WTC11 (cell line): ENCODE measurements at regions not wholly inside any gene's neighbourhood (a gene's known extent, or its start where the extent isn't known, plus 50 kb on each side); places are given as distances from the start of the nearest gene placed in this dataset.

ENCODE experiments used
- ATAC-seq: fragments of 200-7000 bp; cut with Tn5 transposase; 2 replicates; pipeline ENCODE4 v1.10.0; 2021; ENCODE audit warnings: mild to moderate bottlenecking, moderate library complexity
- CTCF ChIA-PET: fragments of 300-600 bp; sonication (Branson Sonifier 250); formaldehyde crosslinking; loops from one replicate; lab custom pipeline; 2021; ENCODE audit warnings: antibody characterized with exemption; lab: Charles Lee
- POLR2A ChIA-PET: fragments of 350-600 bp; sonication (Branson Sonifier 250); formaldehyde crosslinking; loops from one replicate; lab custom pipeline; 2021; ENCODE audit warnings: antibody characterized with exemption; lab: Charles Lee
- DNase-seq: peaks from one replicate; pipeline ENCODE4 v3.0.0; 2021; ENCODE audit warnings: low spot score
- H3K27ac Mint-ChIP-seq: 2 replicates; pipeline ENCODE4 v1.8.0; 2021; ENCODE audit warnings: mixed read lengths
- H3K27me3 Mint-ChIP-seq: 2 replicates; pipeline ENCODE4 v1.8.0; 2021; ENCODE audit warnings: low read depth, mild to moderate bottlenecking, moderate library complexity, mixed read lengths
- H3K36me3 Mint-ChIP-seq: 2 replicates; pipeline ENCODE4 v1.8.0; 2021; ENCODE audit warnings: mixed read lengths
- H3K4me1 Mint-ChIP-seq: 2 replicates; pipeline ENCODE4 v1.8.0; 2022; ENCODE audit warnings: mixed read lengths
- H3K4me3 Mint-ChIP-seq: 2 replicates; pipeline ENCODE4 v1.8.0; 2021; ENCODE audit warnings: mild to moderate bottlenecking, moderate library complexity, mixed read lengths
- H3K9me3 Mint-ChIP-seq: 2 replicates; pipeline ENCODE4 v1.8.0; 2021; ENCODE audit warnings: mixed read lengths
- AR ChIP-seq: fragments of 250-450 bp; sonication (Bioruptor Pico); IDR thresholded peaks from 2 replicates; pipeline ENCODE4 v1.9.0; 2021; ENCODE audit warnings: mild to moderate bottlenecking
- NFATC4 ChIP-seq: fragments of 250-450 bp; sonication (Bioruptor Pico); IDR thresholded peaks from 2 replicates; pipeline ENCODE4 v1.9.0; 2021; ENCODE audit warnings: mild to moderate bottlenecking
- SP1 ChIP-seq: sonication (generic); formaldehyde crosslinking; conservative IDR thresholded peaks from 2 replicates; pipeline ENCODE4 v1.8.1; 2022; ENCODE audit warnings: missing genetic modification reagents
- TCF7 ChIP-seq: sonication (generic); formaldehyde crosslinking; IDR thresholded peaks from 2 replicates; pipeline ENCODE4 v1.8.0; 2022; ENCODE audit warnings: mild to moderate bottlenecking, low read depth, missing genetic modification reagents, moderate library complexity
- TEAD1 ChIP-seq: sonication (generic); formaldehyde crosslinking; IDR thresholded peaks from 2 replicates; pipeline ENCODE4 v1.8.0; 2022; ENCODE audit warnings: mild to moderate bottlenecking, missing genetic modification reagents
- ZBTB21 ChIP-seq: sonication (generic); formaldehyde crosslinking; IDR thresholded peaks from 2 replicates; pipeline ENCODE4 v1.8.1; 2023; ENCODE audit warnings: mild to moderate bottlenecking, missing genetic modification reagents, borderline replicate concordance
- ZNF396 ChIP-seq: fragments of 250-450 bp; sonication (Bioruptor Pico); IDR thresholded peaks from 2 replicates; pipeline ENCODE4 v1.8.0; 2021; ENCODE audit warnings: mild to moderate bottlenecking, moderate library complexity, borderline replicate concordance
- TF ChIP-seq, protein P1 (sequence below): sonication (generic); formaldehyde crosslinking; IDR thresholded peaks from 2 replicates; pipeline ENCODE4 v1.8.1; 2023; ENCODE audit warnings: mild to moderate bottlenecking, missing genetic modification reagents, borderline replicate concordance
- TF ChIP-seq, protein P2 (sequence below): sonication (generic); formaldehyde crosslinking; IDR thresholded peaks from 2 replicates; pipeline ENCODE4 v1.8.0; 2022; ENCODE audit warnings: mild to moderate bottlenecking, missing genetic modification reagents
- TF ChIP-seq, protein P3 (sequence below): sonication (generic); formaldehyde crosslinking; IDR thresholded peaks from 2 replicates; pipeline ENCODE4 v1.8.0; 2023; ENCODE audit warnings: mild to moderate bottlenecking, missing genetic modification reagents
- TF ChIP-seq, protein P4 (sequence below): fragments of 200-600 bp; IDR thresholded peaks from 2 replicates; pipeline ENCODE4 v1.8.0; 2022; ENCODE audit warnings: antibody characterized with exemption
- TF ChIP-seq, protein P5 (sequence below): sonication (generic); formaldehyde crosslinking; IDR thresholded peaks from 2 replicates; pipeline ENCODE4 v1.8.1; 2022; ENCODE audit warnings: missing genetic modification reagents, borderline replicate concordance

- no peaks in the 10 kb centered on the region for H3K27me3 Mint-ChIP-seq
Observed at GRCh38 chr11:32176223-32176934, 85.5 kb downstream of the RCN1 start.

GRCh38 chr11:32178692-32179091 lies 87.8 kb downstream of the RCN1 start:
- POLR2A ChIA-PET, result interaction anchor here (0.6 kb wide), 1 partner anchor 440 kb away, joined by 5 read pairs; no protein-coding TSS in a partner anchor
- H3K36me3 Mint-ChIP-seq, result no peaks in the 10 kb centered on the region
- TF ChIP-seq, protein P1, sequence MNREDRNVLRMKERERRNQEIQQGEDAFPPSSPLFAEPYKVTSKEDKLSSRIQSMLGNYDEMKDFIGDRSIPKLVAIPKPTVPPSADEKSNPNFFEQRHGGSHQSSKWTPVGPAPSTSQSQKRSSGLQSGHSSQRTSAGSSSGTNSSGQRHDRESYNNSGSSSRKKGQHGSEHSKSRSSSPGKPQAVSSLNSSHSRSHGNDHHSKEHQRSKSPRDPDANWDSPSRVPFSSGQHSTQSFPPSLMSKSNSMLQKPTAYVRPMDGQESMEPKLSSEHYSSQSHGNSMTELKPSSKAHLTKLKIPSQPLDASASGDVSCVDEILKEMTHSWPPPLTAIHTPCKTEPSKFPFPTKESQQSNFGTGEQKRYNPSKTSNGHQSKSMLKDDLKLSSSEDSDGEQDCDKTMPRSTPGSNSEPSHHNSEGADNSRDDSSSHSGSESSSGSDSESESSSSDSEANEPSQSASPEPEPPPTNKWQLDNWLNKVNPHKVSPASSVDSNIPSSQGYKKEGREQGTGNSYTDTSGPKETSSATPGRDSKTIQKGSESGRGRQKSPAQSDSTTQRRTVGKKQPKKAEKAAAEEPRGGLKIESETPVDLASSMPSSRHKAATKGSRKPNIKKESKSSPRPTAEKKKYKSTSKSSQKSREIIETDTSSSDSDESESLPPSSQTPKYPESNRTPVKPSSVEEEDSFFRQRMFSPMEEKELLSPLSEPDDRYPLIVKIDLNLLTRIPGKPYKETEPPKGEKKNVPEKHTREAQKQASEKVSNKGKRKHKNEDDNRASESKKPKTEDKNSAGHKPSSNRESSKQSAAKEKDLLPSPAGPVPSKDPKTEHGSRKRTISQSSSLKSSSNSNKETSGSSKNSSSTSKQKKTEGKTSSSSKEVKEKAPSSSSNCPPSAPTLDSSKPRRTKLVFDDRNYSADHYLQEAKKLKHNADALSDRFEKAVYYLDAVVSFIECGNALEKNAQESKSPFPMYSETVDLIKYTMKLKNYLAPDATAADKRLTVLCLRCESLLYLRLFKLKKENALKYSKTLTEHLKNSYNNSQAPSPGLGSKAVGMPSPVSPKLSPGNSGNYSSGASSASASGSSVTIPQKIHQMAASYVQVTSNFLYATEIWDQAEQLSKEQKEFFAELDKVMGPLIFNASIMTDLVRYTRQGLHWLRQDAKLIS, result no peak
- TF ChIP-seq NFATC4 (CRISPR knock-in tag), result no peak
- no peak for TF ChIP-seq TCF7 (CRISPR knock-in tag)
- TF ChIP-seq, protein P2, sequence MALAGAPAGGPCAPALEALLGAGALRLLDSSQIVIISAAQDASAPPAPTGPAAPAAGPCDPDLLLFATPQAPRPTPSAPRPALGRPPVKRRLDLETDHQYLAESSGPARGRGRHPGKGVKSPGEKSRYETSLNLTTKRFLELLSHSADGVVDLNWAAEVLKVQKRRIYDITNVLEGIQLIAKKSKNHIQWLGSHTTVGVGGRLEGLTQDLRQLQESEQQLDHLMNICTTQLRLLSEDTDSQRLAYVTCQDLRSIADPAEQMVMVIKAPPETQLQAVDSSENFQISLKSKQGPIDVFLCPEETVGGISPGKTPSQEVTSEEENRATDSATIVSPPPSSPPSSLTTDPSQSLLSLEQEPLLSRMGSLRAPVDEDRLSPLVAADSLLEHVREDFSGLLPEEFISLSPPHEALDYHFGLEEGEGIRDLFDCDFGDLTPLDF, result no peak
- TF ChIP-seq SP1 (CRISPR knock-in tag), result no peak
- no peak for TF ChIP-seq ZNF396 (CRISPR knock-in tag)

More at GRCh38 chr11:32176223-32176934, 85.5 kb downstream of the RCN1 start:
- ChIA-PET CTCF (interaction anchor here (0.6 to 2.2 kb wide), 43 partner anchors 9 to 938 kb away, joined by 3 to 26 read pairs (median 4); partner anchors contain the start of gene RCN1), POLR2A (interaction anchor here (0.5 kb wide), 1 partner anchor 86 kb away, joined by 3 read pairs; no protein-coding TSS in a partner anchor)
- Mint-ChIP-seq H3K4me1 (peaks cover 15% of the 10 kb centered on the region), H3K4me3 (no peak overlapping the region), H3K9me3 (no peaks in the 10 kb centered on the region), H3K27ac (no peak overlapping the region), H3K36me3 (no peaks in the 10 kb centered on the region)
- ATAC-seq (peak; percentile 65), DNase-seq (peak; percentile 88)
- TF ChIP-seq, protein P3, sequence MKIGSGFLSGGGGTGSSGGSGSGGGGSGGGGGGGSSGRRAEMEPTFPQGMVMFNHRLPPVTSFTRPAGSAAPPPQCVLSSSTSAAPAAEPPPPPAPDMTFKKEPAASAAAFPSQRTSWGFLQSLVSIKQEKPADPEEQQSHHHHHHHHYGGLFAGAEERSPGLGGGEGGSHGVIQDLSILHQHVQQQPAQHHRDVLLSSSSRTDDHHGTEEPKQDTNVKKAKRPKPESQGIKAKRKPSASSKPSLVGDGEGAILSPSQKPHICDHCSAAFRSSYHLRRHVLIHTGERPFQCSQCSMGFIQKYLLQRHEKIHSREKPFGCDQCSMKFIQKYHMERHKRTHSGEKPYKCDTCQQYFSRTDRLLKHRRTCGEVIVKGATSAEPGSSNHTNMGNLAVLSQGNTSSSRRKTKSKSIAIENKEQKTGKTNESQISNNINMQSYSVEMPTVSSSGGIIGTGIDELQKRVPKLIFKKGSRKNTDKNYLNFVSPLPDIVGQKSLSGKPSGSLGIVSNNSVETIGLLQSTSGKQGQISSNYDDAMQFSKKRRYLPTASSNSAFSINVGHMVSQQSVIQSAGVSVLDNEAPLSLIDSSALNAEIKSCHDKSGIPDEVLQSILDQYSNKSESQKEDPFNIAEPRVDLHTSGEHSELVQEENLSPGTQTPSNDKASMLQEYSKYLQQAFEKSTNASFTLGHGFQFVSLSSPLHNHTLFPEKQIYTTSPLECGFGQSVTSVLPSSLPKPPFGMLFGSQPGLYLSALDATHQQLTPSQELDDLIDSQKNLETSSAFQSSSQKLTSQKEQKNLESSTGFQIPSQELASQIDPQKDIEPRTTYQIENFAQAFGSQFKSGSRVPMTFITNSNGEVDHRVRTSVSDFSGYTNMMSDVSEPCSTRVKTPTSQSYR (CRISPR knock-in tag), result no peak
- TF ChIP-seq AR (CRISPR knock-in tag) (no peak), ZNF396 (CRISPR knock-in tag) (no peak), ZBTB21 (CRISPR knock-in tag) (no peak), TEAD1 (no peak)
- TF ChIP-seq, protein P4, sequence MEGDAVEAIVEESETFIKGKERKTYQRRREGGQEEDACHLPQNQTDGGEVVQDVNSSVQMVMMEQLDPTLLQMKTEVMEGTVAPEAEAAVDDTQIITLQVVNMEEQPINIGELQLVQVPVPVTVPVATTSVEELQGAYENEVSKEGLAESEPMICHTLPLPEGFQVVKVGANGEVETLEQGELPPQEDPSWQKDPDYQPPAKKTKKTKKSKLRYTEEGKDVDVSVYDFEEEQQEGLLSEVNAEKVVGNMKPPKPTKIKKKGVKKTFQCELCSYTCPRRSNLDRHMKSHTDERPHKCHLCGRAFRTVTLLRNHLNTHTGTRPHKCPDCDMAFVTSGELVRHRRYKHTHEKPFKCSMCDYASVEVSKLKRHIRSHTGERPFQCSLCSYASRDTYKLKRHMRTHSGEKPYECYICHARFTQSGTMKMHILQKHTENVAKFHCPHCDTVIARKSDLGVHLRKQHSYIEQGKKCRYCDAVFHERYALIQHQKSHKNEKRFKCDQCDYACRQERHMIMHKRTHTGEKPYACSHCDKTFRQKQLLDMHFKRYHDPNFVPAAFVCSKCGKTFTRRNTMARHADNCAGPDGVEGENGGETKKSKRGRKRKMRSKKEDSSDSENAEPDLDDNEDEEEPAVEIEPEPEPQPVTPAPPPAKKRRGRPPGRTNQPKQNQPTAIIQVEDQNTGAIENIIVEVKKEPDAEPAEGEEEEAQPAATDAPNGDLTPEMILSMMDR, result peak; percentile 84
- TF ChIP-seq, protein P5, sequence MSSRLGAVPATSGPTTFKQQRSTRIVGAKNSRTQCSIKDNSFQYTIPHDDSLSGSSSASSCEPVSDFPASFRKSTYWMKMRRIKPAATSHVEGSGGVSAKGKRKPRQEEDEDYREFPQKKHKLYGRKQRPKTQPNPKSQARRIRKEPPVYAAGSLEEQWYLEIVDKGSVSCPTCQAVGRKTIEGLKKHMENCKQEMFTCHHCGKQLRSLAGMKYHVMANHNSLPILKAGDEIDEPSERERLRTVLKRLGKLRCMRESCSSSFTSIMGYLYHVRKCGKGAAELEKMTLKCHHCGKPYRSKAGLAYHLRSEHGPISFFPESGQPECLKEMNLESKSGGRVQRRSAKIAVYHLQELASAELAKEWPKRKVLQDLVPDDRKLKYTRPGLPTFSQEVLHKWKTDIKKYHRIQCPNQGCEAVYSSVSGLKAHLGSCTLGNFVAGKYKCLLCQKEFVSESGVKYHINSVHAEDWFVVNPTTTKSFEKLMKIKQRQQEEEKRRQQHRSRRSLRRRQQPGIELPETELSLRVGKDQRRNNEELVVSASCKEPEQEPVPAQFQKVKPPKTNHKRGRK (CRISPR knock-in tag), result no peak

More at GRCh38 chr11:32178692-32179091, 87.8 kb downstream of the RCN1 start:
- CTCF ChIA-PET, result interaction anchor here (1.8 kb wide), 1 partner anchor 53 kb away, joined by 5 read pairs; no protein-coding TSS in a partner anchor
- Mint-ChIP-seq H3K4me1 (peaks cover 15% of the 10 kb centered on the region), H3K27ac (no peak overlapping the region), H3K27me3 (no peaks in the 10 kb centered on the region; the same call in 1 of the 2 replicates), H3K9me3 (no peaks in the 10 kb centered on the region), H3K4me3 (no peak overlapping the region)
- DNase-seq (no peak), ATAC-seq (no peak)
